ENCODE measurements at regions not wholly inside any gene's neighbourhood (a gene's known extent, or its start where the extent isn't known, plus 50 kb on each side); places are given as distances from the start of the nearest gene placed in this dataset.
"Not testable (repeated sequence)": the region's sequence is repeated elsewhere in the genome, so short reads cannot be mapped to it uniquely, and the experiment has no call there.

- no peak overlapping the region for H3K27ac Mint-ChIP-seq
- H3K4me3 Mint-ChIP-seq, result no peak overlapping the region
- WGBS, 2 experiments (ENCODE audit: insufficient coverage in 1 of 2, insufficient read length in 1 of 2), result 94 to 96% methylated on average over 7 to 10 of the region's 10 CpGs
- Histone ChIP-seq H3K4me1 (ENCODE audit: control insufficient read depth, insufficient read depth, low read length) (no peaks in the 10 kb centered on the region), H3K4me3 (ENCODE audit: low read length) (no peak overlapping the region), H3K36me3 (ENCODE audit: control insufficient read depth, insufficient read depth, low read length) (no peaks in the 10 kb centered on the region), H3K9ac (ENCODE audit: extremely low read depth, low read length, poor library complexity, severe bottlenecking) (no peak overlapping the region), H3K9me3 (ENCODE audit: control insufficient read depth, low read length) (no peaks in the 10 kb centered on the region), H3K27ac (ENCODE audit: low read depth, low read length) (peak overlapping the region; percentile 72), H3K27me3 (ENCODE audit: control insufficient read depth, insufficient read depth, low read length, poor library complexity, severe bottlenecking) (no peaks in the 10 kb centered on the region)
- H3K36me3 Mint-ChIP-seq (ENCODE audit: low read depth), result no peaks in the 10 kb centered on the region
- no peak for TF ChIP-seq CTCF (conservative IDR thresholded peaks at IDR 0.05)
- DNase-seq, result no peak
- no peaks in the 10 kb centered on the region for H3K27me3 Mint-ChIP-seq (ENCODE audit: insufficient read depth)
- H3K9me3 Mint-ChIP-seq, result peaks cover 4% of the 10 kb centered on the region
- no peaks in the 10 kb centered on the region for H3K4me1 Mint-ChIP-seq
These were observed 406.9 kb upstream of the PRKCQ start for GRCh38 chr10:6986927-6987326.

- 95 to 96% methylated on average over 4 to 9 of the region's 9 CpGs for whole genome bisulfite sequencing, 2 experiments (ENCODE audit: insufficient coverage in 1 of 2, insufficient read length in 1 of 2)
- Histone ChIP-seq H3K27me3 (ENCODE audit: control insufficient read depth, insufficient read depth, low read length, poor library complexity, severe bottlenecking) (no peaks in the 10 kb centered on the region), H3K4me3 (ENCODE audit: low read length) (no peak overlapping the region), H3K9ac (ENCODE audit: extremely low read depth, low read length, poor library complexity, severe bottlenecking) (no peak overlapping the region), H3K27ac (ENCODE audit: low read depth, low read length) (no peak overlapping the region), H3K9me3 (ENCODE audit: control insufficient read depth, low read length) (no peaks in the 10 kb centered on the region), H3K36me3 (ENCODE audit: control insufficient read depth, insufficient read depth, low read length) (no peaks in the 10 kb centered on the region), H3K4me1 (ENCODE audit: control insufficient read depth, insufficient read depth, low read length) (no peaks in the 10 kb centered on the region)
- DNase-seq, result no peak
- no peak overlapping the region for H3K4me3 Mint-ChIP-seq
- no peak overlapping the region for H3K27ac Mint-ChIP-seq
- peaks cover 4% of the 10 kb centered on the region for H3K9me3 Mint-ChIP-seq
- no peaks in the 10 kb centered on the region for H3K4me1 Mint-ChIP-seq
- no peaks in the 10 kb centered on the region for H3K36me3 Mint-ChIP-seq (ENCODE audit: low read depth)
- TF ChIP-seq CTCF (conservative IDR thresholded peaks at IDR 0.05), result no peak
- H3K27me3 Mint-ChIP-seq (ENCODE audit: insufficient read depth), result no peaks in the 10 kb centered on the region
These were observed 405.6 kb upstream of the PRKCQ start for GRCh38 chr10:6985644-6986043.

GRCh38 chr10:6984971-6985370 lies 404.9 kb upstream of the PRKCQ start:
- no peak overlapping the region for H3K4me3 Mint-ChIP-seq
- peaks cover 4% of the 10 kb centered on the region for H3K9me3 Mint-ChIP-seq
- no peak overlapping the region for H3K9ac ChIP-seq (ENCODE audit: extremely low read depth, low read length, poor library complexity, severe bottlenecking)
- no peaks in the 10 kb centered on the region for H3K9me3 ChIP-seq (ENCODE audit: control insufficient read depth, low read length)
- H3K36me3 Mint-ChIP-seq (ENCODE audit: low read depth), result no peaks in the 10 kb centered on the region
- no peak overlapping the region for H3K27ac Mint-ChIP-seq
- no peak for DNase-seq
- H3K36me3 ChIP-seq (ENCODE audit: control insufficient read depth, insufficient read depth, low read length), result no peaks in the 10 kb centered on the region
- no peaks in the 10 kb centered on the region for H3K27me3 ChIP-seq (ENCODE audit: control insufficient read depth, insufficient read depth, low read length, poor library complexity, severe bottlenecking)
- H3K27me3 Mint-ChIP-seq (ENCODE audit: insufficient read depth), result no peaks in the 10 kb centered on the region
- no peaks in the 10 kb centered on the region for H3K4me1 ChIP-seq (ENCODE audit: control insufficient read depth, insufficient read depth, low read length)
- TF ChIP-seq CTCF (conservative IDR thresholded peaks at IDR 0.05), result no peak
- H3K27ac ChIP-seq (ENCODE audit: low read depth, low read length), result no peak overlapping the region
- 92% methylated on average over 2 of the region's 2 CpGs; no CpG with 5 or more reads in 1 of the 2 experiments for WGBS, 2 experiments (ENCODE audit: insufficient coverage in 1 of 2, insufficient read length in 1 of 2)
- no peaks in the 10 kb centered on the region for H3K4me1 Mint-ChIP-seq
- no peak overlapping the region for H3K4me3 ChIP-seq (ENCODE audit: low read length)

- not testable (repeated sequence) for H3K27me3 ChIP-seq (ENCODE audit: control insufficient read depth, insufficient read depth, low read length, poor library complexity, severe bottlenecking); H3K36me3 Mint-ChIP-seq (ENCODE audit: low read depth); H3K27ac ChIP-seq (ENCODE audit: low read depth, low read length); H3K27ac Mint-ChIP-seq; DNase-seq; H3K4me3 ChIP-seq (ENCODE audit: low read length); H3K9me3 ChIP-seq (ENCODE audit: control insufficient read depth, low read length); H3K36me3 ChIP-seq (ENCODE audit: control insufficient read depth, insufficient read depth, low read length); H3K9ac ChIP-seq (ENCODE audit: extremely low read depth, low read length, poor library complexity, severe bottlenecking); H3K27me3 Mint-ChIP-seq (ENCODE audit: insufficient read depth); H3K4me3 Mint-ChIP-seq; H3K4me1 Mint-ChIP-seq; H3K4me1 ChIP-seq (ENCODE audit: control insufficient read depth, insufficient read depth, low read length); H3K9me3 Mint-ChIP-seq
- 88 to 96% methylated on average over 3 to 4 of the region's 5 CpGs for WGBS, 2 experiments (ENCODE audit: insufficient coverage in 1 of 2, insufficient read length in 1 of 2)
These were observed 403.9 kb upstream of the PRKCQ start for GRCh38 chr10:6984016-6984415.

Data from endodermal cell (in vitro differentiated cells).